ENCODE measurements at regions not wholly inside any gene's neighbourhood (a gene's known extent, or its start where the extent isn't known, plus 50 kb on each side); places are given as distances from the start of the nearest gene placed in this dataset.

DNA sequence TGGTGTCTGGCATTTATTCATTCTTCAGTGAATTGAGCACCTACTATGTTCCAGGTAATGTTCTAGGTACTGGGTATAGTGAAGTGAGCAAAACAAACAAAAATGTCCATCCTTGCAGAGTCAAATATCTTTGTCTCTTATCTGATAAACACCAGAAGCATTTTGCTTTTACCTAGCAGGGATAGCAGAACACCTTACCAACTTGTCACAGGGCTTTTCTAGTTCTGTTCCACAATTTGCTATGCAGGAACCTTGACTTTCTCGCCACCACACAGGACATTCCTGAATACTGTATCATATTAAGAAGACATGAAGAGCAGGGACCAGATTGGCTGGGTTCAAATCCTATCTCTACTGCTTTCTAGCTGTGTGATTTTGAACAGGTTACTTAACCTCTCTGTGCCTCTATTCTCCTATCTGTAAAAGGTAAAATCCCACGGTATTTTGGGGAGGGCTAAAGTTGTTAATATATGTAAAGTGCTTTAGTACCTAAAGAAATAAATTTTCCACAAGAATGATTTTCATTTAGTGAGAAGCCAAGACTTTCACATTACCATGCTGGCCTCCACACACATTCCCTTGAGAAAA lies 214.5 kb upstream of the S100G start:
- no peak for TF ChIP-seq POLR2AphosphoS5 (IDR thresholded peaks at IDR 0.05)
- no peak for TF ChIP-seq POLR2A (IDR thresholded peaks at IDR 0.05; ENCODE audit: low read depth)
